NCI-H2227 (cell line): ENCODE measurements at regions not wholly inside any gene's neighbourhood (a gene's known extent, or its start where the extent isn't known, plus 50 kb on each side); places are given as distances from the start of the nearest gene placed in this dataset.
"Not testable (repeated sequence)": the region's sequence is repeated elsewhere in the genome, so short reads cannot be mapped to it uniquely, and the experiment has no call there.

ENCODE experiments used
- DNase-seq: peaks from one replicate; lab custom pipeline; 2025; ENCODE audit not compliant: unreplicated experiment; lab: John Stamatoyannopoulos, UW

DNA sequence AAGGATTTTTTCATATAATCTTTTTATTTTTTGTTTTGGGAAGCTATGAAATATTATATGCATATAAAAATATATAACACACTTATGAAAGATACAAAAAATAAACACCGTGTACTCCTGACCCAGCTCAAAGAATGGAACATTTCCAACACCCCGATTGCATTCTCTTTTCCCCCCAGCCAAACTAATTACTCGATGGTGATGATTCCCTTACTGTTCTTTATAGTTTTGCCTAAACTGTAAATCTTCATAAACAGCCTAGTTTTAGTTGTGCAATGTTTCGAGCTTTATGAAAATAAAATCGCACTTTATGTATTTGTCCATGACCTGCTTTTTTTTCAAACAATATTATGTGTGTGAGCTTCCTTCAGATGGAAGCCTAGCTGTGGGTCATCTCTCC is 352.0 kb upstream of the KAZN start:
- DNase-seq: no peak

GRCh38 chr1:14247666-14248065 is 350.8 kb upstream of the KAZN start:
- DNase-seq: no peak

GRCh38 chr1:14251871-14252270 is 346.6 kb upstream of the KAZN start:
- DNase-seq: no peak

- no peak for DNase-seq
Measured at GRCh38 chr1:14253676-14254075, 344.8 kb upstream of the KAZN start.

DNA sequence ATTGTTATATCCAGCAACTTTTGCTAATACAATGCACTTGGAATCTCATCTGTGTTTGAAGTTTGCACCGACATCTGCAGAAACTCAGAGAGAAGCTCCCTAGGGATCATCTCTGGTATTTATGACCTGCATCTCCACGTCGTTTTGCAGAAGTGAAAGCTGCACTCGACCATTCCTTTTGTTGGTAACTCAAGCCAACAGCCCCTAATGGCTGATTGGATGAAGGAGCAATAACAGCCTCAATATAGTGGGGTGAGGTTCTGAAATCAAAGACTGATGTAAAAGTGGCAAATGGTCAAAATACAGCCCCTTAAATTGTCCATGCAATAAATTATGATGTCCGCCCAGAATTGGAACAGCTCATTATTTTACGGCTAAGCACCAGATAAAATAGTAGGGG is 344.2 kb upstream of the KAZN start:
- no peak for DNase-seq

- DNase-seq: no peak
Measured at GRCh38 chr1:14255233-14255632, 343.3 kb upstream of the KAZN start.

DNA sequence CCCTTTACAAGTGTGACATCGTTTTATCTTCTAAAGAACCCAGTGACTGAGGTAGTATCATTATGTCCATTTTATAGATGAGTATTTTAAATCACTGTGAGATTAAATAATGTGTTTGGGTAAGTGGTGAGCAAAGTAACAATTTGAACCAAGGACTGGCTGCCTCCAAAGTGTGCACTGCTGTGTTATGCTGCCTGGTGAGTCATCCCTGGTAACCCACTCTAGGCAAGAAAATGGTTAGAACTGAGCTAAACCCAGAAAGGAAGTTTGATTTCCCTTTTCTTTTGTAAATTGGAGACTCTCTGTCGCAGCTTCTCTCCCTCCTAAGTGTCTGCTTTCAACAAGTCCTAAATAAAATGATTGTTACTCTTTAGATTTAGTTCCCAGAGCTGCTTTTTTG is 342.8 kb upstream of the KAZN start:
- DNase-seq: no peak

- DNase-seq: no peak
Measured at GRCh38 chr1:14259191-14259757, 339.2 kb upstream of the KAZN start.

DNA sequence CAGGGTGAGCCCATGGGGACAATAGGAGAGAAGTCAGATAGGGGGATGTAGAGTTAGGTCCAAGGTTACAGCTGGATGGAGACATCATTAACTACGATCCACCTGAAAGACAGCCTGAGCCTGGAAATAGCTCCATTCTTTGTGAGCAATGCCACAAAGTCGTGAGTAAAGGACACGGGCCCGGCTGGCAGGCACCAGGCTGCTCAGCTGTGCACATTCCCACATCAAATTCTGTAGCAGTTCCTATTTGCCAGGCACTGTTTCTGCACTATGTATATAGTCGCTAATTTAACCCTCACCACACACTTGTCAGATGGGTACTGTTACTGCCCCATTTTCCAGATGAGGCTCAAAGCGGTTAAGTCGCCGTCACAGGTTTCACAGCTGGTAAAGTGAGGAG is 338.0 kb upstream of the KAZN start:
- DNase-seq: no peak

DNA sequence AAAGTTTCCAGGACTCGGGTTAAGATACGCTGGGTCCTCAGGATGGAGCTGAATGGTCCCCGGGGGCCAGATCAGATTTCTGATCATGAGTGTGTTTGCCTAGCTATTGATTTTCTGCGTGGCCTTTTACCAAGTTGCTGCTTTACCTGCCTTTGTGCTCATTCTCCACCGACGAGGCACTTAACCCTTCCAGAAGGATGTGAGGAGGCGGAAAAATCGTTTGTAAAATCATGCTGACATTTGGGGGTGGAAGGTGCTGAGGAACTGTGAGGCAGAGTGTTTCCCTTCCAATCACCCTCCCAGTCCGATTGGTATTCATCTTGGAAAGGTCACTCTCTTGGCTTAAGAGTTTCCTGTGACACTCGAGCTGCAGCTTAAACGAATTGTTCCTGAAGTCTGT is 337.1 kb upstream of the KAZN start:
- DNase-seq: no peak

GRCh38 chr1:14262637-14263036 is 335.8 kb upstream of the KAZN start:
- no peak for DNase-seq

DNA sequence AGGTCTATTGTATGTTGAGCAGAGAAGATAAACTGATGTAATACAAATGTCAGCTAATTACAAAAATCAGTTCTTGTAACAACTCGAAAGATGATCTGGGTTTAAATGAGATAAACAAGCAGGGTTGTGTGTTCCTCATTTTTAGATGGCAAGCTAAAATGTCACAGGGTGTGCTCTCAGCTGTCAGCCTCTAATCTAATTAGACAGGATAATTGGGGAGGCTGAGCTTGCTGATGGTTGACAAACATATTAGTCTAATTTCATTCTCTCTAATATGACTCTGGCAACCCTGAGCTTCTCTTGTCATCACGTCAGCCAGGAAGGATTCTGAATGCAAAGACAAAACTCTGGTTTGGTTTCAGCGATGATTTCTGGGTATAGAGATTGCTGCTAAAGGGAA is 335.3 kb upstream of the KAZN start:
- DNase-seq: no peak

DNA sequence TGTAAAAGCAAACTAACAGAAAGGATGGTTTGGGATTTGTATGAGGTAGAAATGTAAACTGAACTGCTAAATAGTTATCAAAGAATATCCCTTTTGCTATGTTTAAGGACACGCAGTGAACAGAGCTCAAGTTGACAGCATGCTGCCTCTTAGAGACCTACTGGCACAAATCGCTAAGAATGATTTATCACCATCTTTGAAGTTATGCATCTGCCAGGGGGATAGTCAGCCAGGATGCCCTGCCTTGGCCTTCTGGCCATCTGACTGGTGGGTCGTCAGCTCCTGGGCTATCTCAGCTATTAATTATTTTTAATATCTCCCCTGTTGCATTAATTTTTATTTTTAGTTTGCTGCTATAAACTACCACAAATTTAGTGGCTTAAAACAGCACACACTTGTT is 334.8 kb upstream of the KAZN start:
- DNase-seq: no peak

GRCh38 chr1:14265495-14265894 is 333.0 kb upstream of the KAZN start:
- DNase-seq: no peak

GRCh38 chr1:14267991-14268390 is 330.5 kb upstream of the KAZN start:
- DNase-seq: no peak

DNA sequence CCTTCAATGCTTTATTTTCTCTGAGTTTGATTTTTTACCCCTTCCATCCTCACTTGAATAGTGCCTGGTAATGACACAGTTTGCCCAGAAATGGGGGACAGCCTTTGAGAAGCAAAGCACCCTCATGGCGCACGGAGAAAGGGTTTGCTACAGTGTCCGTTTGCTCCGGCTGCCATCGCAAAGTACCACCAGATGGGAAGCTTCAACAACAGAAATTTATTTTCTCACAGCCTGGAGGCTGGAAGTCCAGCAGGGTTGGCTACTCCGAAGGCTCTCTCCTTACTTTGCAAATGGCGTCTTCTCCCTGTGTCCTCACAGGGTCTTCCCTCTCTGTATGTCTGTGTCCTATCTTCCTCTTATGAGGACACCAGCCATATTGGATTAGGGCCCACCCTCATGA is 327.7 kb upstream of the KAZN start:
- no peak for DNase-seq

GRCh38 chr1:14273811-14274210 is 324.7 kb upstream of the KAZN start:
- no peak for DNase-seq

- not testable (repeated sequence) for DNase-seq
Measured at GRCh38 chr1:14279891-14280290, 318.6 kb upstream of the KAZN start.

GRCh38 chr1:14280909-14281308 is 317.6 kb upstream of the KAZN start:
- DNase-seq: peak; percentile 12

DNA sequence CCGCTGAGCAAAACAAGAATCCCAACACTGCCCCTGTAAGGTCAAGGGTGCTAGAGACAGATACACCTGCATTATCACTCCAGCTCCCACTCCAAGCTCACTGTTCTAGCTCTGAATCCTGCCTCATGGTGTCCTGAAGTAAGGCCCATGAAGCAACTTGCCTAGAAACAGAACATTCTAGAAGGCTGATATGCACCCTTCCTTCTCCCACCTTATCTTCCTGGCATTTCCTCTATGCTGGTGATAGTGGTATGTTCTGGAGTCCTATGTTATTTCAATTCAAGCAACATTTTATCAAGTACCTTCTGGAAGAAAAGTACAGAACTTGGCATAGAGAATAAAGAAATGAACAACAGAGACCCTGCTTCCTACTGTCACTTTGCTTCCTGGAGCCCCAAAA is 317.1 kb upstream of the KAZN start:
- no peak for DNase-seq

DNA sequence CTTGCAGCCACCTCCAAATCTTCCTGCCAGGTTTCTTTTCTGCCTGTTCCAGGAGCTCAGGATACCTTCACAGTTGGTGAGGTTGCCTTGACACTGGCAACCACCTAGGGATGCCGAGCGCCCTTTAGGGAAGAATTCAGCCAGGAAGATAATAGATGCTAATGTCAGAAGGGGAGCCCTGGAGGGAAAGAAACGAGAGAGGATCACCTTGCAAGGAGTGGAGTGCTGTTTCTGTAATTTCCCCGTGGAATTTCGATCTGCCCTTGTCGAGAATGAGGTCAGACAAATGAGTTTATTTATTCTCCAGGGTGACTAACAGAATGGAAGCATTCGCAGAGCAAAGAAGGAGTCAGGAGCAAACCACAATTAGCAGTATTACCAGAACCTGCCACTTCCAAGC is 315.8 kb upstream of the KAZN start:
- DNase-seq: no peak

- no peak for DNase-seq
Measured at GRCh38 chr1:14285238-14285637, 313.2 kb upstream of the KAZN start.

GRCh38 chr1:14291182-14291581 is 307.3 kb upstream of the KAZN start:
- DNase-seq: not testable (repeated sequence)

DNA sequence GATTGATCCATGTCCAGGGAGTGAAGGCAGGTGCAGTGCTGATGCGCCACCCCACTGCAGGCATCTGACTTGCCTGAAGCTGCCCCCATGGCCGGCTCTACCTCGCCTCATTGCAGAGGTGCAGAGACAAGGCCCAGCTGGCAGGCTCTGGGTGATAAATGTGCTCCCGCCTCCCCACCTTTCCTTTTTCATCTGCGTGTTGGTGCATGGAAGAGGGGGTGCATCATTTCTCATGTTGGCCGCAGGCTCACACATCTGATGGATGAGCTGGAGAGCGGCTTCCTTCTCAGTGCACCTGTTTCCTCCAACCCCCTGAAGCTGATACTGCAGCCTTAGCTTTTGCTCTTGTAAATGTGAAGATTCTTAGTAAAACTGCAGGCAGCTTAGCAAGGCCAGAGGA is 306.0 kb upstream of the KAZN start:
- no peak for DNase-seq
